ENCODE measurements at regions not wholly inside any gene's neighbourhood (a gene's known extent, or its start where the extent isn't known, plus 50 kb on each side); places are given as distances from the start of the nearest gene placed in this dataset.
A peak's percentile ranks its signal among the peaks of the same experiment; 100 is the strongest.
"Not testable (repeated sequence)": the region's sequence is repeated elsewhere in the genome, so short reads cannot be mapped to it uniquely, and the experiment has no call there.

GRCh38 chr2:125371867-125372266, 1284.1 kb upstream of the GYPC start:
- DNase-seq = no peak

DNA sequence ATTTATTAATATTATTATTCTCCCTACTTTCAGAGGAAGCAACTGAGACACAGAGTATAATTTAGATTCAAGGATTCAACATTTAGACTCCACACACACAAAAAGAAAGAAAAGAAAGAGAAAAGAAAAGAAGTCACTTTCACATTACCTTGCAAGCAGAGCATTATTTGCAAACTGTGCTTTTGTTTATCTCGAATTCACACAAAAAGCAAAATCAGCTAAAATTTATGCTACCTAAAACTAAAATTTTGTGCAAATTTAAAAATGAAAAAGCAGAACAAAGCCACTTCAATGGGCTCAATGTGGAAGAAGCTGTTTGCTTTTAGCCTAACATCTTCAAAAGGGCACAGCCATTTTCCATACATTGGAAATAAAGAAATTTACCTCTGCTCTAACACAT, 1282.7 kb upstream of the GYPC start:
- no peak for DNase-seq

GRCh38 chr2:125386074-125386473, 1269.9 kb upstream of the GYPC start:
- DNase-seq = no peak

DNA sequence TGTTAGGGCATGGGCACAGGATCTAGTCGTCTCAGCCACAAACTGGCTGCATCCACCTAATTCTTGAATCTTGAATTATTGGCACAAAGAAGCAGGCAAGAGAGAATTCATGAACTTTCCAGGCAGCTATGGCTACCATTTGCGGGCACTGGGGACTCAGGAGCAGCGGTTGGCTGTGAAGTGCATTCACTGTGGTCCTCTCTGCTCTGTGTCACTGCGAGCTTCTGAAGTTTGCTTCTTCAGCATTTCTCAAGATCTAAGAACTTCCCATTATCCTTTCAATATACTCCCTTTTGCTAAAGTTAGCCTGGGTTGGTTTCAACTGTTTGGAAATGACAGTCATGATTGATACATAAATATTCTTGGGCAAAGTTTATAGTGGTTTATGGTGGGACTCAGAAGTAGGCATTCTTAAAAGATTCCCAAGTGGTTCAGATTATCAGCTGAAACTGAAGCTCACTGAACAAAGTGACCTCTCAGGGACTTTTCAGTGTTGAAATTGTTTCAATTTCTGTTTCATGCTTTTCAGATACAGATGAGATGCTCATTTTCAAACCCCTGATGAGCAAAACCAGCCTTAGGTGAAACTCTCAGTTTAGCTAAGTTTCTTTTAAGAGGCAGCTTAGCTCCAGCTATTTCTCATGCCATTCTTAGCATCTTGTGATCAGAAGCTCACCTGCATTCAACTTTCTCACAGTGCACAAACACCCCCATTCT, 1258.3 kb upstream of the GYPC start:
- DNase-seq = no peak

- no peak for DNase-seq
Observed at GRCh38 chr2:125398738-125399524, 1257.0 kb upstream of the GYPC start.

GRCh38 chr2:125405816-125406215, 1250.1 kb upstream of the GYPC start:
- peak; percentile 94 for DNase-seq

DNA sequence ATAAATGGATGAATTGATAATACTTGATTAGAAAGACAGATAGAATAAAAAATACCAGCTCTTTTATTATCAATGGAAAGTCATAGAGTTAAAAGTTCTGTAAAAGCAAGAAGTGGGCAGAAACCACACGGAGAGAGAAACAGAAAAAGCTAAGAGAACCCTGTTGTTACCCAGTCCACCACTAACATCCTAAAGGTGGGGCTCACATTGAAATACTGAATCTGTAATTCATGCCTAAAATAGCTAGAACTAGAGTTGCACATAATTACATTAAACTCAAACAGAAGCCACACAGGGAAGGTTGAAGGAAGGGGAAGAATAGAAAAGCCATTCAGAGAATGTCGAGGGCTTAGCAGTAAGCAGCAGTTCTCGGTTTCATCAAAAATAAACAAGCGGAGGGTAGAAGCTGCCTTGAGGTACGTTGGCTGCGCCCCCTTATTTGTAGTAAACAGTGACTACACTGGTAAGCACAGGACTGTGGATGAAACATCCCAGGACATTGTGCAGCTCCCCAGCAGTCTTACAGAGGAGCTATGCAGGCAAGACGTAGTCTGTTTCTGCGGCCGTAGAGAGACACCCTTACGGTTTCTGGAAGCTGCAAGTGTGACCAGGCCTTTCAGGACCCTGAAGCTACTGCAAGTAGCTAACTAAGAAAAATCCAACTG, 1247.0 kb upstream of the GYPC start:
- DNase-seq = no peak

- no peak for DNase-seq
Observed at GRCh38 chr2:125418483-125418882, 1237.5 kb upstream of the GYPC start.

DNA sequence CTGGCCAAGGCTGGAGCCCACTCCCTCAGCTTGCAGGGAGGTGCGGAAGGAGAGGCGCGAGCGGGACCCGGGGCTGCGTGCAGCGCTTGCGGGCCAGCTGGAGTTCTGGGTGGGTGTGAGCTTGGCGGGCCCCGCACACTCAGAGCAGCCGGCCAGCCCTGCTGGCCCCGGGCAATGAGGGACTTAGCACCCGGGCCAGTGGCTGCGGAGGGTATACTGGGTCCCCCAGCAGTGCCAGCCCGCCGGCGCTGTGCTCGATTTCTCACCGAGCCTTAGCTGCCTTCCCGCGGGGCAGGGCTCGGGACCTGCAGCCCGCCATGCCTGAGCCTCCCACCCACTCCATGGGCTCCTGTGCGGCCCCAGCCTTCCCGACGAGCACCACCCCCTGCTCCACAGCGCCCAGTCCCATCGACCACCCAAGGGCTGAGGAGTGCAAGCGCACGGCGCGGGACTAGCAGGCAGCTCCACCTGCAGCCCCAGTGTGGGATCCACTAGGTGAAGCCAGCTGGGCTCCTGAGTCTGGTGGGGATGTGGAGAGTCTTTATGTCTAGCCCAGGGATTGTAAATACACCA, 1233.7 kb upstream of the GYPC start:
- not testable (repeated sequence) for DNase-seq

DNA sequence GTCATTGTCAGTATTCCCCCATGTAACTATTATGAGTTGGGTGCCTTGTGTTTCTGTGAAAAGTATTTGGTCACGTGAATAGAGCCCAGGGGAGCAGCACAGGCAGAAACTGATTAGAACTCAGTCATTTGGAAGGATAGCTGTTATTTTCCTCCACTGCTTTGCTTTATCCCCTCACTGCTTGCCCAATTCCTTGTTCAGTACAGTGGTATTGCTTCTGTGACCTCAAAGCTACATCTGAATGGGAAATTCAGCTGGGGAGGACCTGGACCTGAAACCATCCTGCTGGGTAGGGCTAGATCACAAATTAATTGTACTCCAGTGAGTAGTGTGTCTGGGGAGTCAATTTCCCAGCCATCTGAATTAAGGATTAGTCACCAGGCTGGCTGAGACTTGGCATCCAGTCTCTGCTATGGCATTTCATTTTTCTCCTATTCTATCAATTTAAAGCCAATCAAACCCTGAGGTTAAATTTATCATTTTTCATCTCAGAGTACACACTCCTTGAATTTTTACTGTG, 1231.6 kb upstream of the GYPC start:
- DNase-seq = no peak

GRCh38 chr2:125427721-125428315, 1228.1 kb upstream of the GYPC start:
- peak; percentile 3 for DNase-seq

DNA sequence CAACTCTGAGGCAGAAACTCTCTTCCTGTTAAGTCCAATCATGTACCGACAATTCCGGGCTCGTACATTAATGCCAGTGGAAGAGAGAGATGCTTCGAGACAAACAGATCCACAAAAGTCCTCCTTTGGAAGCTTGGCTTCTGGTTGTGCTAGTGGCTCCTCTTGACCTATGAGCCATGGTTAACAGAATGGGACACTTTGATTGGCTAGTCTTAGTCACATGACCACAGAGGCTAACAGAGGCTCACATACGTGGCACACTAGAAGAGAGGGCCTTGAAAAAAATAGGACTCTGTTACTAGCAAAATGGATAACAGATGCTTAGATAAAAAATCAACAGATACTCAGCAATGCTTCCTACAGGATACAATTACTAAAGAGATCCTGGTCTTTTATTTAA, 1211.9 kb upstream of the GYPC start:
- DNase-seq = no peak

GRCh38 chr2:125445495-125445894, 1210.5 kb upstream of the GYPC start:
- no peak for DNase-seq

GRCh38 chr2:125450092-125450491, 1205.9 kb upstream of the GYPC start:
- DNase-seq = no peak

- no peak for DNase-seq
Observed at GRCh38 chr2:125455110-125455509, 1200.8 kb upstream of the GYPC start.

DNA sequence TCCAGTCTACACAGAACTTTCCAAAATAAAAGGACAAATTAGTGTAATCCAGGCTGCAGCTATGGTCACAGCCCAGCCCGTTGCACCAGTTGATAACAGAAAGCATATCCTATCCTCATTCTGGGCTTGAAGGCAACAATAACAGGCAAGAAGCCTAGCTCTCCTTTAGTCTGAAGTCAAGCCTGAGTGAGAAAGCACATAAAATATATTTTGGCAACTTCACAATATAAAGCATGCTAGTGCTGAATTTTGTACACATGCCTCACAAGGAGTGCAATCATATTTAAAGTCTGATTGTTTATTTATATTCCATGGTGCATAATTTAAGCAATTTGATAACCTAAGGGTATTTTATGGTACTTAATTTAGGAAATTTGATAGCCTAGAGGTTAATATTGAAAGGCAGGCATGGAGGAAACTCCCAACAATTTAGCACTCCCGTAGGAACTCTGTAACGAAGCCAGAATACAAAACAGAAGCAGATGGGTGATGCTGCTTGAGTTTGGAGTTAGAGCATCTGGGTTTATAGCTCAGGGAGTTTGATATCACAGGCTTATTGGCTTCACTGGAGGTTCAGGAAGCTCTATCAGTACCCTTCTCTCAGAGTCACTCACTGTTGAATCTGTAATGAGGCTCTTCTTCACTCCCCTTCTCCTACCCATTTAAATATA, 1199.1 kb upstream of the GYPC start:
- DNase-seq = no peak

DNA sequence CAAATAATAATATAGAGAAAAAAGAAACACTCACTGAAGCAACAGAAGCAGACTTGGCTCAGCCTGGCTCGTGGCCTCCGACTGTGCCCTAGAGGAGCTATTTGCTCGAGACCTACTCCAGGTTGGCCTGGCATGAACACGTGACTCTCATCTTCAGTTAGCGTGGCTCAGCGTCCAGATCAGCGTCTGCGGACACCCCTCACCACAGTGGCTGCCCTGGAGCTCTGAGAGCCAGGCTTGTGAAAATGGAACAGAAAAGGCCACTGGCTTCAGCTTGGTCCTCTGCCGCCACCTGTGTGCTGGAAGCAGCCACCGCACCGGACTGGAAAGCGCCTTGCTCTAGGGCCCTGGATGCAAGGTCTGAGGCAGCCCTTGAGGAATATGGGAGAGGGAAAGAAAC, 1184.0 kb upstream of the GYPC start:
- peak; percentile 3 for DNase-seq

DNA sequence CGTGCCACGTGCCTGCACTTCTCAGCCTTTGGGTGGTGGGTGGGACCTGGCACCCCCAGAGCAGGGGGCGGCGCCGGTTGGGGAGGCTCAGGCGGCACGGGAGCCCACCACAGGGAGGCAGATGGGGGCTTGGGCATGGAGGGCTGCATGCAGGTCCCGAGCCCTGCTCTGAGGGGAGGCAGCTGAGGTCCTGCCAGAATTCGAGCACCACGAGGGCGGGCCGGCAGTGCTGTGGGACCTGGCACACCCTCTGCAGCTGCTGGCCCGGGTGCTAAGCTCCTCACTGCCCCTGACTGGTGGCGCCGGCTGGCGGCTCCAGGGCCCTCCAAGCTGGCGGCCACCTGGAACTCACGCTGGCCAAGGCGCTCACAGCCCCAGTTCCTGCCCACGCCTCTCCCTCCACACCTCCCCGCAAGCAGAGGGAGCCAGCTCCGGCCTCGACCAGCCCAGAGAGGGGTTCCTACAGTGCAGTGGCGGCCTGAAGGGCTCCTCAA, 1176.8 kb upstream of the GYPC start:
- no peak for DNase-seq

DNA sequence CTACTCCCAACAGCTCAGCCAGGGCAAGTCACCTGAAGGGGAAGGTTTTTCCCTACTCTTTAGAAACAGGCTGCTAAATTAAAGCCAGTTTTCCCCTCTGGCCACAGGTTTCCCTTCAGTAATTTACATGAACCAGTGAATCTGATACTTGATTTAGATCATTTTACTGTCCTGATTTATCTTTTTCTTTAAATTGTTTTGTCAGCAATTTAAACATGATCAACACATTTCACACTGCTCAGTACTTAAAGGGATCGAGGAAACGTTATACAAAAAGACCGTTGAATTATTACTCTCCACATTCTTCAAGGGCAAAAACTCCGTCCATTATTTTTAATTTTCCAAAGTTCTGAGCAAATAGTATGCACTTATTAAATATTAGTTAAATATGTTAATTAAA, 1165.7 kb upstream of the GYPC start:
- DNase-seq = no peak

DNA sequence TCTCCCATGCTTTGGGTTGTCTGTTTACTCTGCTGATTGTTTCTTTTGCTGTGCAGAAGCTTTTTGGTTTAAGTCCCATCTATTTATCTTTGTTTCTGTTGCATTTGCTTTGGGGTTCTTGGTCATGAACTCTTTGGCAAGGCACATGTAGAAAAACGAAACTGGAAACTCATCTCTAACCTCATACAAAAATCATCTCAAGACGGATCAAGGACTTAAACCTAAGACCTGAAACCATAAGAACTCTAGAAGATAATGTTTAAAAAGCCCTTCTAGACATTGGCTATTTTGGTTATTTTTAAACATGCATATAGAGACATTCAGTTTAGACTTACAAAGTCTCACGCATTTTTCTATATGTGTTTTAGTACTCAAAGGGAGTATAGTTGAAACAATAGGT, 1164.3 kb upstream of the GYPC start:
- no peak for DNase-seq

DNA sequence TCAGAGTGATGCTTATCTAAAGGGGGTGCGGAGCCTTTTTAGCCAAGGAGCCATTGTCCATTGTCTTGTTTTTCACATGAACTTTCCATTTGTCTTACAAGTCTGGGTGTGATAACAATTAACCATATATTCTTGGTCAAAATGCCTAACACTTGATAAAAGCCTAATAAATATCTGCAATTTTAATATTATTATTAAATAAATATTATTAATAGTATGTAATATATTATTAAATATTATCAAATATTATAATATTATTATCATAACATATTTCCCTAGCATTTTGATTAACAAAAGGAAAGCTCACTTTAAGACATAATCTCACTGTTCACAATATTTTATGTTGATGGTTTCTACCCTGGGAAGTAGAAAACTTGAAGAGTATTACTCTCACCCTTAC, 1143.6 kb upstream of the GYPC start:
- DNase-seq = no peak
